ENCODE measurements at regions not wholly inside any gene's neighbourhood (a gene's known extent, or its start where the extent isn't known, plus 50 kb on each side); places are given as distances from the start of the nearest gene placed in this dataset.

GRCh38 chr1:8115031-8115768, 89.1 kb upstream of the ERRFI1 start:
- Histone ChIP-seq H3K36me3 (no peaks in the 10 kb centered on the region), H3K4me3 (no peak overlapping the region), H3K9me3 (no peaks in the 10 kb centered on the region), H3K4me1 (peaks cover 0 to 46% (median 43%) of the 10 kb centered on the region in 4 donors), H3K27me3 (no peaks in the 10 kb centered on the region), H3K27ac (peak overlapping the region; percentile 88 to 93 (median 91))
- no peak for TF ChIP-seq EP300 (IDR thresholded peaks at IDR 0.05)
- 96% methylated on average over 10 of the region's 10 CpGs for WGBS, 2 donors
- intact Hi-C loops (cut with DNase I): no loop called here
- no peak for DNase-seq

- Histone ChIP-seq H3K36me3 (no peaks in the 10 kb centered on the region), H3K27me3 (no peaks in the 10 kb centered on the region), H3K9me3 (no peaks in the 10 kb centered on the region), H3K27ac (no peak overlapping the region), H3K4me3 (no peak overlapping the region), H3K4me1 (peaks cover 0 to 33% (median 29%) of the 10 kb centered on the region in 4 donors)
- no peak for DNase-seq
- no peak for TF ChIP-seq EP300 (IDR thresholded peaks at IDR 0.05)
- intact Hi-C loops (cut with DNase I): no loop called here
- WGBS, 2 donors: 73 to 80% methylated on average over 17 of the region's 17 CpGs
These were observed 87.4 kb upstream of the ERRFI1 start for GRCh38 chr1:8113262-8114220.

GRCh38 chr1:8112611-8113261, 86.6 kb upstream of the ERRFI1 start:
- Histone ChIP-seq H3K27ac (no peak overlapping the region), H3K9me3 (no peaks in the 10 kb centered on the region), H3K27me3 (no peaks in the 10 kb centered on the region), H3K36me3 (no peaks in the 10 kb centered on the region), H3K4me1 (peaks cover 0 to 25% (median 21%) of the 10 kb centered on the region in 4 donors), H3K4me3 (no peak overlapping the region)
- no peak for TF ChIP-seq POLR2AphosphoS5 (IDR thresholded peaks at IDR 0.05)
- no peak for TF ChIP-seq POLR2A (IDR thresholded peaks at IDR 0.05)
- no peak for TF ChIP-seq CTCF (IDR thresholded peaks at IDR 0.05)
- no peak for TF ChIP-seq EP300 (IDR thresholded peaks at IDR 0.05)
- WGBS, 2 donors: 88 to 89% methylated on average over 11 of the region's 11 CpGs
- DNase-seq: no peak
- intact Hi-C loops (cut with DNase I): no loop called here

GRCh38 chr1:8111560-8111959, 85.5 kb upstream of the ERRFI1 start:
- intact Hi-C loops (cut with DNase I): no loop called here
- Histone ChIP-seq H3K9me3 (no peaks in the 10 kb centered on the region), H3K4me3 (no peak overlapping the region), H3K36me3 (no peaks in the 10 kb centered on the region), H3K27ac (no peak overlapping the region), H3K27me3 (no peaks in the 10 kb centered on the region), H3K4me1 (peaks cover 0 to 14% (median 10%) of the 10 kb centered on the region in 4 donors)
- DNase-seq: no peak
- no peak for TF ChIP-seq POLR2AphosphoS5 (IDR thresholded peaks at IDR 0.05)
- no peak for TF ChIP-seq CTCF (IDR thresholded peaks at IDR 0.05)
- no peak for TF ChIP-seq EP300 (IDR thresholded peaks at IDR 0.05)
- TF ChIP-seq POLR2A (IDR thresholded peaks at IDR 0.05): no peak
- 93 to 94% methylated on average over 4 of the region's 4 CpGs for WGBS, 2 donors

- no peak overlapping the region for H3K27ac ChIP-seq
- no peak for DNase-seq
- 93 to 94% methylated on average over 4 of the region's 4 CpGs for WGBS, 2 donors
- H3K4me1 ChIP-seq: no peaks in the 10 kb centered on the region
- TF ChIP-seq CTCF (IDR thresholded peaks at IDR 0.05): no peak
- TF ChIP-seq EP300 (IDR thresholded peaks at IDR 0.05): no peak
- TF ChIP-seq POLR2A (IDR thresholded peaks at IDR 0.05): no peak
- TF ChIP-seq POLR2AphosphoS5 (IDR thresholded peaks at IDR 0.05): no peak
- H3K27me3 ChIP-seq: no peaks in the 10 kb centered on the region
- intact Hi-C loops (cut with DNase I): no loop called here
- no peaks in the 10 kb centered on the region for H3K9me3 ChIP-seq
- H3K36me3 ChIP-seq: no peaks in the 10 kb centered on the region
- no peak overlapping the region for H3K4me3 ChIP-seq
These were observed 83.1 kb upstream of the ERRFI1 start for GRCh38 chr1:8109216-8109615.

Data from sigmoid colon (tissue), 6 donors.